IPS DF 6.9 (cell line): ENCODE measurements at regions not wholly inside any gene's neighbourhood (a gene's known extent, or its start where the extent isn't known, plus 50 kb on each side); places are given as distances from the start of the nearest gene placed in this dataset.

Experiments
- DNase-seq: peaks from one replicate; pipeline ENCODE4 v3.0.0-alpha.2; 2013; ENCODE audit warnings: low read depth, low spot score
- H3K27ac ChIP-seq: one replicate; pipeline ENCODE4 v1.5.1; 2013; ENCODE audit warnings: low read length, control low read depth
- H3K27me3 ChIP-seq: 2 replicates; pipeline ENCODE4 v1.6.1; 2013; ENCODE audit warnings: mild to moderate bottlenecking, low read length; ENCODE audit not compliant: control insufficient read depth, insufficient read depth
- H3K36me3 ChIP-seq: 2 replicates; pipeline ENCODE4 v1.6.1; 2013; ENCODE audit warnings: low read length; ENCODE audit not compliant: control insufficient read depth, insufficient read depth
- H3K4me1 ChIP-seq: 2 replicates; pipeline ENCODE4 v1.6.1; 2013; ENCODE audit warnings: low read length; ENCODE audit not compliant: control insufficient read depth, insufficient read depth
- H3K4me3 ChIP-seq: 2 replicates; pipeline ENCODE4 v1.5.1; 2013; ENCODE audit warnings: mild to moderate bottlenecking, low read length
- H3K9me3 ChIP-seq: 2 replicates; pipeline ENCODE4 v1.6.1; 2013; ENCODE audit warnings: low read length, inconsistent platforms; ENCODE audit not compliant: control insufficient read depth, insufficient read depth
- WGBS: extraction: QIAGEN DNeasy Blood & Tissue Kit; methylation state at CpG from one replicate; pipeline ENCODE4 v1.1.7; 2013; ENCODE audit warnings: mixed read lengths, missing lambda C conversion rate; ENCODE audit not compliant: insufficient read length, insufficient coverage; 5-methylcytosine and 5-hydroxymethylcytosine counted together

GRCh38 chr6:163806755-163807499 is 392.4 kb downstream of the QKI start:
- Histone ChIP-seq H3K27ac (no peak overlapping the region), H3K36me3 (no peaks in the 10 kb centered on the region), H3K9me3 (no peaks in the 10 kb centered on the region), H3K4me3 (no peak overlapping the region), H3K27me3 (no peaks in the 10 kb centered on the region), H3K4me1 (no peaks in the 10 kb centered on the region)
- no CpG with 5 or more reads among the region's 13 CpGs for WGBS
- DNase-seq, result no peak

DNA sequence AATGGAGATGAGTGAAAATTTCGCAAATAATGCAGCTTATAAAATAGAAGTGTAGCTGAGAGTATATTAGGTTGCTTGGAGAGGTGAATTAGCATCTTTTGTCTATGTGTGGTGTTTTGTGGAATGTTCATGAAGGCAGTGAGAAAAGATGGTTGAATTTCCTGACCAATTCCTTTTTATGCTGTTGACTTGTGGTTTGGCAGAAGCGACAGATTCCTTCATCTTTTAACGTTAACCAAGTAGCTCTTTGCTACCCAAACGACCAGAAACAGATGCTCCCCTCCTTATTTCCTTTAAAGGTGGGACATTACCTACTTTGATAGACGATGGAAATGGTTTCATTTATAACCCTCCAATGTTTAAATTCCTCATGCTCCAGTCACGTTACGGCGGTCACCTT is 390.5 kb downstream of the QKI start:
- Histone ChIP-seq H3K36me3 (no peaks in the 10 kb centered on the region), H3K4me1 (no peaks in the 10 kb centered on the region), H3K27ac (no peak overlapping the region), H3K9me3 (no peaks in the 10 kb centered on the region), H3K4me3 (no peak overlapping the region), H3K27me3 (no peaks in the 10 kb centered on the region)
- DNase-seq, result no peak
- no CpG with 5 or more reads among the region's 8 CpGs for WGBS

- H3K27ac ChIP-seq, result no peak overlapping the region
- H3K4me1 ChIP-seq, result no peaks in the 10 kb centered on the region
- no CpG with 5 or more reads among the region's 2 CpGs for WGBS
- no peaks in the 10 kb centered on the region for H3K36me3 ChIP-seq
- no peak for DNase-seq
- no peak overlapping the region for H3K4me3 ChIP-seq
- no peaks in the 10 kb centered on the region for H3K27me3 ChIP-seq
- H3K9me3 ChIP-seq, result no peaks in the 10 kb centered on the region
These were observed 387.7 kb downstream of the QKI start for GRCh38 chr6:163802267-163802666.

DNA sequence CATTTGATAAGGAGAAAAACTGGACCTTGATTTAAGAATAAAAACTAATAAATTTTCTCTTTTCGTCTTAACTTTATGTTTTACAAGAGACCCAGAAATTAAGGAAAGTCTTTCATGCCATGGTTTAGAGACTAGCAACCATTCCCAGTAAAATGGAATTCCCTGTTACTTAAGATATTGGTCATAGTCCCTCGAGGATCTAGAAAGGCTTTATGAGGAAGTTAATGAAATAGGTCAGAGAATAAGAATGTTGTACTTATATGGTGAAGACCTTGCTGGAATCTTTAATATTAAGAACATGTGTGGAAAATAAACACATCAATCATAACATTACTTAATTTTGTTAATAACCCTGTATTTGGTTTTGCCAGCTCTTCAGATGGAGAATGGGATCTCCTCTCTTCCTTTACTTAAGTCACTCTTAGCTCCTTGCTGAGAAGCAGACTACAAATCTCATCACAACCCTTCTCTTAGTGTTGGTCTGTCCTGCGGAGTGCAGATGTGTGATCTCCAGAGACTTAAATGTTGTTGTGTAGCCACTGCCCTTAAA is 382.9 kb downstream of the QKI start:
- DNase-seq, result no peak
- no peaks in the 10 kb centered on the region for H3K27me3 ChIP-seq
- no peaks in the 10 kb centered on the region for H3K36me3 ChIP-seq
- no peak overlapping the region for H3K27ac ChIP-seq
- no CpG with 5 or more reads among the region's 3 CpGs for WGBS
- no peak overlapping the region for H3K4me3 ChIP-seq
- no peaks in the 10 kb centered on the region for H3K9me3 ChIP-seq
- no peaks in the 10 kb centered on the region for H3K4me1 ChIP-seq

DNA sequence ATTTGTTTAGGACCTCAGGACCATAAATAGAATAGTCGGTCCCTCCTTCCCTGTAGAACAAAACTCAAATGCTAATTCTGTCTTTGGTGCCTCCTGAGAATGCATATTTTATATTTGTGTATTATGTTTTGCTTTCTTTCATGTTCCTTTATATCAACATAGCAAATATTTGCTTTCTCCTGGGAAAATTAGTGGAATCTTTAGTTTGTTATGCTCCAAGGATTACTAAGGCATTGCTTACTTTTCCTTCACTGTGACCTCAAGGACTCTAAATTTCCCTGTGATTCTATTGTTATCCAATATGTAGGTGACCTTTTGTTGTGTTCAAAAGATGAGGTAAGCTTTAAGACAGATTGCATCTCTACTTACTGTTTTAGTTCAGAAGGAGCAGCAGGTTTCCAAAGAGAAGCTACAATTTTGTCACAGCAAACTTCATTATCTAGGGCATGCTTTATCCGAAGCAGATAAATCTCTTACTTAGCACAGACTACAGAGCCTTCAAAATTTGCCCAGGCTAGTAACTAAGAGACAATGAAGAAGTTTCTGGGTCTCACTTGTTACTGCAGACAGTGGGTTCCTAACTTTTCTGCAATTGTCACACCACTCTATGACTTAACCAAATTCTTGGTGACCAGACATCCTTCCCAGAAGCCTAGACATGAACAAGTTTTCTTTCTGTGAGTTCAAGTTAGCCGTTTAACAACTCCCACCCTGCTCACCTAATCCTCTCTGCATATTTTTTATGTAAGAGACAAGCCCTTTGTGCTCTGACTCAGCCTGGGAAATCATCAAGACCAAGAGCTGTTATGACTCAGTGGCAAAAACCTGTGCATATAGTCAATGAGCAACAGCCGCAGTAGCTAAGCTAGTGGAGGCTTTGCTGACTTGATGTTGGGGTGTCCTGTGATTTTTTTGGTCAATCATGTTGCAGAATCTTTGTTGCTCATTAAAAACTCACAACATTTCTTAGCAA is 378.8 kb downstream of the QKI start:
- H3K27me3 ChIP-seq, result no peaks in the 10 kb centered on the region
- no peak overlapping the region for H3K27ac ChIP-seq
- DNase-seq, result no peak
- no peaks in the 10 kb centered on the region for H3K9me3 ChIP-seq
- WGBS, result no CpG with 5 or more reads among the region's 4 CpGs
- no peaks in the 10 kb centered on the region for H3K36me3 ChIP-seq
- no peak overlapping the region for H3K4me3 ChIP-seq
- no peaks in the 10 kb centered on the region for H3K4me1 ChIP-seq

GRCh38 chr6:163790266-163790840 is 375.8 kb downstream of the QKI start:
- WGBS, result no CpG with 5 or more reads among the region's 5 CpGs
- no peaks in the 10 kb centered on the region for H3K4me1 ChIP-seq
- no peaks in the 10 kb centered on the region for H3K9me3 ChIP-seq
- DNase-seq, result no peak
- H3K36me3 ChIP-seq, result no peaks in the 10 kb centered on the region
- H3K27ac ChIP-seq, result no peak overlapping the region
- H3K4me3 ChIP-seq, result no peak overlapping the region
- no peaks in the 10 kb centered on the region for H3K27me3 ChIP-seq

DNA sequence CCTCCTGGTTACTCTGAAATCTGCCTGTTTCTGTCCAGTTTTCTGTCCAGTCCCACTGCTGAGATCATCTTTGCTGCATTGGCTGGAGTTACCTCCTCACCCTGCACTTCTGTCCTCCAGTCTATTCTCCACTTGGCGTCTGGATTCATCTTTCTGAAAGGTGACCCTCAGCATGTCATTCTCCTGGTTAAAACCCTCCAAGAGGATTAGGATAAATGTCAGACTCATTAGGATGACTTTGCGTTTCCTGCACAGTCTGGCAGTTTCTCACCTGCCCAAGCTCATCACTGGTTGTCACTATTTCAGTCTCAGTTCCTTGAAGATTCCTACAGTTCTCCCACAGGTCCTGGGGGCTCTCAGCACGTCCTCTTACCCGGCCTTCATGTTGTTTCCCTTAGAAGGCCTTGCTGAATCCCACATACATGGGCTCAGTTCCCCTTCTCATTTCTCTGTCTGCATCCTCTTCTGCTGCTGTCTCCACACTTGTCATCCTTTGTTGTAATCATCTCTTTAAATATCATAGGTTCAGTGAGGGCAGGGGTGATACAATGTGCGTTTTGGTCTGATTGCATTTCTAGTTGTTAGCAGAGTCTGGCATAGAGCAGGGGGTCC is 374.8 kb downstream of the QKI start:
- Histone ChIP-seq H3K27ac (no peak overlapping the region), H3K4me1 (no peaks in the 10 kb centered on the region), H3K4me3 (no peak overlapping the region), H3K36me3 (no peaks in the 10 kb centered on the region), H3K9me3 (no peaks in the 10 kb centered on the region), H3K27me3 (no peaks in the 10 kb centered on the region)
- DNase-seq, result no peak
- no CpG with 5 or more reads among the region's 5 CpGs for WGBS

GRCh38 chr6:163786995-163787671 is 372.6 kb downstream of the QKI start:
- no CpG with 5 or more reads among the region's 2 CpGs for WGBS
- Histone ChIP-seq H3K27ac (no peak overlapping the region), H3K4me1 (0 out of 2 replicates have a peak, but pooled peaks cover 2% of the 10 kb centered on the region), H3K36me3 (no peaks in the 10 kb centered on the region), H3K9me3 (no peaks in the 10 kb centered on the region), H3K27me3 (no peaks in the 10 kb centered on the region), H3K4me3 (no peak overlapping the region)
- DNase-seq, result no peak

- Histone ChIP-seq H3K36me3 (no peaks in the 10 kb centered on the region), H3K27ac (no peak overlapping the region), H3K4me1 (0 out of 2 replicates have a peak, but pooled peaks cover 2% of the 10 kb centered on the region), H3K4me3 (no peak overlapping the region), H3K27me3 (no peaks in the 10 kb centered on the region), H3K9me3 (no peaks in the 10 kb centered on the region)
- no CpG with 5 or more reads among the region's 7 CpGs for WGBS
- no peak for DNase-seq
These were observed 368.0 kb downstream of the QKI start for GRCh38 chr6:163782436-163783003.
